Fibroblast of peridontal ligament (primary cell): ENCODE measurements at regions not wholly inside any gene's neighbourhood (a gene's known extent, or its start where the extent isn't known, plus 50 kb on each side); places are given as distances from the start of the nearest gene placed in this dataset.

ENCODE experiments used
- DNase-seq: peaks from one replicate; pipeline ENCODE4 v3.0.0-alpha.2; 2010; ENCODE audit errors: extremely low read depth

GRCh38 chr6:26149240-26149639 lies 62.0 kb downstream of the HFE start:
- no peak for DNase-seq

DNA sequence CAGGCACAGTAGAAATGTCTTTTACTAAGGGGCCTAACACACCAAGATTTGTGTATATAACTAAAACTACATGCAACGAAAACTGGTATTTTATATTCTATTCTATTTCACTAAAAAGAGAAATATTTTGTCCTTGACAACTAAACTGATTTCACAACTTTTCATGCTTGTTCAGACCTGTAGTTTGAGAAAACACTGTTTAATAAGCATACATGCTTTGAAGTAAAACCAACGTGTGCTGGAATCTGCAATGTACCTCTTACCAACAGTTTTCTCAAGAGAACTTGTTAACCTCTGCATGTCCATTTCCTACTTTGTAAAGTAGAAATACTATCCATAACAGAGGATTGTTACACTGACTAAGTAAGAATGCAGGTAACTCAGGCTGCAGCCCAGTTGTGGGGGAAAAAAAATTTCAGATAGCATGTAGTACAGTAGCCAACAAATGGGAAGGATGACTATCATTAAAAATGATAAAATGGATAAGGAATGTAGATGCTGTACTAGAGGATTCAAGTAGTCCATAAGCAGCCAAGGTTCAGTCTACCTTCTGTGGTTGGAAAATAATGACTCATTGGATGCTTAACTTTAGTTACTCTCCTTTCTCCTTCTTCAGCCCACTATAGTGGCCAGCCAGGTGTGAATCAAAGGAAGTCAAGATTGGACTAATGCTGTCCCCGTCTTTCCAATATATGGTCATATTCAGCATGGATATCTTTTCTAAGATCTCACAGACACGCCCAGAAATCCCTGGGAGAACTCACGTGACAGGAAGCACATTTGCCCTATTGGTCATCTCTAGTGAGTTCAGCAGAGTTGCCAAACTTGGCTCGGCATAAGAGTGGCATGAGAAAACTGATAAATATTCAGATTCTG lies 65.2 kb downstream of the HFE start:
- DNase-seq = no peak

- DNase-seq = no peak
Observed at GRCh38 chr6:26155061-26155930, 68.1 kb downstream of the HFE start.

DNA sequence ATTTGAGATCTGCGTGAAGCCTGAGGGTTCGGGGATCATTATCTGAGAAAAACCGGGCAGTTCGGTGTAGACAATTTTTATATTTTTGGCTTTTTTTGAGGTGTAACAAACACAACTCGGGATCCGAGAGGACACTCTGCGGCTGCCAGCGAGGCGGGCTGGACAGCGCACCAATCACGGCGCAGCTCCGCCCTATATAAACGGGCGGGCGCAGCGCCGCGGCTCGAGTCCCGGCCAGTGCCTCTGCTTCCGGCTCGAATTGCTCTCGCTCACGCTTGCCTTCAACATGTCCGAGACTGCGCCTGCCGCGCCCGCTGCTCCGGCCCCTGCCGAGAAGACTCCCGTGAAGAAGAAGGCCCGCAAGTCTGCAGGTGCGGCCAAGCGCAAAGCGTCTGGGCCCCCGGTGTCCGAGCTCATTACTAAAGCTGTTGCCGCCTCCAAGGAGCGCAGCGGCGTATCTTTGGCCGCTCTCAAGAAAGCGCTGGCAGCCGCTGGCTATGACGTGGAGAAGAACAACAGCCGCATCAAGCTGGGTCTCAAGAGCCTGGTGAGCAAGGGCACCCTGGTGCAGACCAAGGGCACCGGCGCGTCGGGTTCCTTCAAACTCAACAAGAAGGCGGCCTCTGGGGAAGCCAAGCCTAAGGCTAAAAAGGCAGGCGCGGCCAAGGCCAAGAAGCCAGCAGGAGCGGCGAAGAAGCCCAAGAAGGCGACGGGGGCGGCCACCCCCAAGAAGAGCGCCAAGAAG lies 69.0 kb downstream of the HFE start:
- DNase-seq = peak; percentile 87

DNA sequence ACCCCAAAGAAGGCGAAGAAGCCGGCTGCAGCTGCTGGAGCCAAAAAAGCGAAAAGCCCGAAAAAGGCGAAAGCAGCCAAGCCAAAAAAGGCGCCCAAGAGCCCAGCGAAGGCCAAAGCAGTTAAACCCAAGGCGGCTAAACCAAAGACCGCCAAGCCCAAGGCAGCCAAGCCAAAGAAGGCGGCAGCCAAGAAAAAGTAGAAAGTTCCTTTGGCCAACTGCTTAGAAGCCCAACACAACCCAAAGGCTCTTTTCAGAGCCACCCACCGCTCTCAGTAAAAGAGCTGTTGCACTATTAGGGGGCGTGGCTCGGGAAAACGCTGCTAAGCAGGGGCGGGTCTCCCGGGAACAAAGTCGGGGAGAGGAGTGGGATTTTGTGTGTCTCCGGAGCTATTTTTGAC lies 69.6 kb downstream of the HFE start:
- DNase-seq = peak; percentile 45

GRCh38 chr6:26157251-26158075 lies 70.2 kb downstream of the HFE start:
- peak; percentile 99 for DNase-seq

GRCh38 chr6:26158076-26158580 lies 70.9 kb downstream of the HFE start:
- no peak for DNase-seq

GRCh38 chr6:26158581-26159356 lies 71.5 kb downstream of the HFE start:
- DNase-seq = peak; percentile 54

DNA sequence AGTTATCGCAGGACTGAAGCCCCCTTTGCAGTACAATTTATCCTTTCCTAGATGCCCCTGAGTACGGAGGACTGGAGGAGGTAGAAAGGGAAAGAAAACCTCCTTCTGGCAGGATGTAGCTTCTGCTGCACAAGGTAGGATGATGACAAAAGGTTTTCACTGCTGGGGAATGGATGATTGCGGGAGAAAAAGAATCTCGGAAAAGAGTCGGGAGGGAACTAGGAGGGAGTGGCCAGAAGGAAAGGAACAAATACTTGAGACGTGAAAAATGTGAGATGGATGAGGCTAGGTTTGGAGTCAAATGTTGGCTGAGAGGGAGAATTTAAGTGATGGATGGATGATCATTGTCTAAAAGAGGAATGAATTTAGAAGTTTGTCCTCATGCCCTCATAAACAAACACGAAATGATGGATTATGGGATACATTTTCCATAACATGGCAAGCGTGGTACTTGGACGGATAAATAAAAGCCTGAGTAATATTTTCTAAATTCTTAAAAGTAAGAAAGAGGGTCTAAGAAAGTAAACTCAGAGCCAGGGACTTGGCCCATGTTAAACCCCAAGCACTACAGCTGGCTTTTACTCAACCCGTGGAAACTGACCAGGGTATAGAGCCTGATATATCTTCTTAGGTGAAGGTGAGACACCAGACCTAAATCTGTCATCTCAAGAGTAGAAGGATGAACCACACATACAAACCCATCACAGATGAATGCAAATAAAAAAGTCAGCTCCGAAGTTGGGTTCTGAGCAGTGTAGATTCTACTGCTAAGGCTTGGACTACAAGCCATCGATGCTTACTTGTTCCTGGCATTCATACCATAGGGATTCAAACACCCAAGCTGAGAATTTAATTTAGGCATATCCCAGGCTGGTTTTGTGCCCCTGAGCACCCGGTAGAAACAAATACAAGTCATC lies 72.4 kb downstream of the HFE start:
- peak; percentile 45 for DNase-seq

GRCh38 chr6:26161322-26161721 lies 74.1 kb downstream of the HFE start:
- DNase-seq = no peak

- DNase-seq = no peak
Observed at GRCh38 chr6:26162399-26162798, 75.2 kb downstream of the HFE start.

- DNase-seq = no peak
Observed at GRCh38 chr6:26163427-26164119, 76.3 kb downstream of the HFE start.

- no peak for DNase-seq
Observed at GRCh38 chr6:26164120-26164505, 76.9 kb downstream of the HFE start.

- no peak for DNase-seq
Observed at GRCh38 chr6:26165261-26165790, 78.1 kb downstream of the HFE start.

- DNase-seq = peak; percentile 13
Observed at GRCh38 chr6:26170181-26170580, 83.0 kb downstream of the HFE start.

DNA sequence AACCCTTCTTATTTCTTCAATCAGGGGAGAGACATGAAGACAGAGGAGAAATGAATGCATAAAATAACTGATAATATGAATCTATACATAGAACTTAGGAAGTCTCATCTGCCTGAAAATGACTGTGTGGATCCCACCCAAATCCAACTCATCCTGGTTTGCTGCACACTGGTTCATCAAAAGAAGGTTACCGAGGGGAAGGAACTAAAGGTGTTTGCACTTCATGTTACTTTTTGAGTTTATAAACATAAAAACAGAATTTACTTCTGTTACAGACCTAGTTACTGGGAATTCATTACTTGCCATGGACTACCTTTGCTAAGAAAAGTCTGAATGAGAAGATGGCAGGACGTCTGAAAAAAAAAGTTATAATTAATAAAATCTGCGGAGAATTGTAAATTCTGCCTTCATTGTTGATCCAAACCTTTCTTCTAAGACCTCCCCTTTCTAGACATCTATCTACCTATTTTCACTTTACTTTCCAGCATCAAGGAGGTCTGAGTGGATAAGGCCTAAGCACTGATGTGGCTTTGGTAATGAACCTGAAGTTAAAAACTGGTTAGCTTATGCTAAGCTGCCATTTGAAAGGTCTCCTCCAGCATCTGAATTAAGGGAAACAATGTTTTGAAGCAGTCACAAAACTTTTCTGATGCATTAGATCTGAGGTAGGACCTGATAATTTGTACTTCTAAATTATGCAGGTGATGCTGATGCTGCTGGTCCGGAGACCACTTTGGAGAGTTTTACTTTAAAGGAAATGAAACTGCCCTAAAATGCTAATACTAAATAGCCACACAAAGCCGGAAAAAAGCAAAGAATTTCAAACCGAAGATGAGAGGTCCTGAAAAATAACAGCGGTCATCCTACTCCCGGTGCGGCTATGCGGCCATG lies 84.0 kb downstream of the HFE start:
- no peak for DNase-seq

- DNase-seq = peak; percentile 65
Observed at GRCh38 chr6:26172608-26172968, 85.4 kb downstream of the HFE start.

- DNase-seq = no peak
Observed at GRCh38 chr6:26173836-26174145, 86.6 kb downstream of the HFE start.
